ENCODE measurements at regions not wholly inside any gene's neighbourhood (a gene's known extent, or its start where the extent isn't known, plus 50 kb on each side); places are given as distances from the start of the nearest gene placed in this dataset.

GRCh38 chr11:109514313-109515018, 92.5 kb downstream of the C11orf87 start:
- TF ChIP-seq JUNB (IDR thresholded peaks at IDR 0.05; ENCODE audit: unreplicated experiment), result no peak
- TF ChIP-seq CTCF (conservative IDR thresholded peaks at IDR 0.05; ENCODE audit: low read depth in 2 of 2), result no peak
- no peak for TF ChIP-seq EZH2 (IDR thresholded peaks at IDR 0.05; ENCODE audit: low read depth, unreplicated experiment)
- no peak for TF ChIP-seq EZH2phosphoT487 (IDR thresholded peaks at IDR 0.05; ENCODE audit: unreplicated experiment)
- no peak for TF ChIP-seq ETS1 (IDR thresholded peaks at IDR 0.05)
- no peak for TF ChIP-seq POLR2AphosphoS5 (IDR thresholded peaks at IDR 0.05; ENCODE audit: low read depth)
- no peak for TF ChIP-seq REST (IDR thresholded peaks at IDR 0.05; ENCODE audit: unreplicated experiment)
- no peak for TF ChIP-seq ZNF462 (CRISPR knock-in tag; IDR thresholded peaks at IDR 0.05)
